ENCODE measurements at regions not wholly inside any gene's neighbourhood (a gene's known extent, or its start where the extent isn't known, plus 50 kb on each side); places are given as distances from the start of the nearest gene placed in this dataset.

DNA sequence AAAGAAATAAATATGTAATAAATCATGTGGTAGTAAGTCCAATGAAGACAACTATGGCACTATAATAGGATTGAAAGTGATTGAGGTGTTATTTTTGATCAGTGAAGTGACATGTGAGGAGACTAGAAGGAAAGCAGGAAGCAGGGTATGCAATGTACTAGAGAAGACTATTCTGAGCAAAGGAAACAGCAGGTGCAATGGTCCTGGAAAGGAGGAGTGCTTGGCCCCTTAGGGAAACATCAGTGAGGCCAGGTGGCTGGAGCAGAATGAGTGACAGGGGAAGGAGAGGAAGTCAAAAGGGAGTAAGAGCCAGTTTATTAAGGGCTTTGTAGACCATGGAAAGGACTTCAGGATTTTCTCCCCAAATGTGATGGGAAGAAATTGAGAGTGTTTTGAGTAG lies 207.6 kb upstream of the HCCS start:
- DNase-seq = no peak

DNA sequence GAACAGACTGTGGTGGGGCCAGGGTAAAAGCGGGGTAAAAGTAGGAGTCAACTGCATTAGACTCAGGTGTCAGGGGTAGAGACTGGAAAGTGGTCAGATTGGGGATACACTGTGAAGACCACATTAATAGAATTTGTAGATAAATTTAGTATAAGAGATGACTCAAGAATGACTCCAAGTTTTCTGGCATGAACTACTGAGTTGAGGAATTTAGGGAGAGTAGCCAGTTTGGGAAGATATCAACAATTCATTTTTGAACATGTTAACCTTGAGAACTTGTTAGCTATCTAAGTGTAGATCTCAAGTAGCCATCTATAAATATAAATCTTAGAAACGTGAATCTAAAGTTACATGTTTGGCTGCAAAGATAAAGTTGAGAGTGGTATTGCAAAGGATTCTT lies 206.9 kb upstream of the HCCS start:
- no peak for DNase-seq

DNA sequence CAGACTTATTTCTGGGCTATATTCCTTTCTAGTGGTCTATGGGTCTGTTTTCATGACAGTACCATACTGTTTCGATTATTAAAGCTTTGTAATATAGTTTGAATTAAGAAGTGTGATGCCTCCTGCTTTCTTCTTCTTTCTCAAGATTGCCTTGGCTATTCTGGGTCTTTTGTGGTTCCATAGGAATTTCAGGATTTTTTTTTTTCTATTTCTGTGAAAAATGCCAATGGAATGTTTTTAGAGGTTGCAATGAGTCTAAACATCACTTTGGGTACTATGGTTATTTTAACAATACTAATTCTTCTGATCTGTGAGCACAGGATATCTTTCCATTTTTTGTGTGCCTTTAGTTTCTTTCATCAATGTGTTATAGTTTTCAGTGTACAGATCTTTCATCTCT lies 204.3 kb upstream of the HCCS start:
- no peak for DNase-seq

DNA sequence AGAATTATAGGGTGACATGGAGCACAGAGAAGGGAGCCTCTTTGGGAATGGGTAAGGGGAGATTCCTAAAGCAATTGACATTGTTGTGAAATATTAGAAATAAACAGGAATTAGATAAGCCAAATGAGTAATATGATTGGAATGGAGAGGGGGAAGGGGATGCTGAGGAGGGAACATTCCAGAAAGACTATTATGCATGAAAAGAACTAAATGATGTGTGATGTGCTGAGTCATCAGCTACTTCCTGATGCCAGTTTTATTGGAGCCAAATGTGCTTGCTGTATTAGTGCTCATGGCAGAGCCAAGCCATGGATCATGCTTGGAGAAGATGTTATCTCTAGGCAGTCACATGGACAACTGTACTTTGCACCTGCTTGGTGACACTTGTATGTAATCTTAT lies 189.0 kb upstream of the HCCS start:
- no peak for DNase-seq

DNA sequence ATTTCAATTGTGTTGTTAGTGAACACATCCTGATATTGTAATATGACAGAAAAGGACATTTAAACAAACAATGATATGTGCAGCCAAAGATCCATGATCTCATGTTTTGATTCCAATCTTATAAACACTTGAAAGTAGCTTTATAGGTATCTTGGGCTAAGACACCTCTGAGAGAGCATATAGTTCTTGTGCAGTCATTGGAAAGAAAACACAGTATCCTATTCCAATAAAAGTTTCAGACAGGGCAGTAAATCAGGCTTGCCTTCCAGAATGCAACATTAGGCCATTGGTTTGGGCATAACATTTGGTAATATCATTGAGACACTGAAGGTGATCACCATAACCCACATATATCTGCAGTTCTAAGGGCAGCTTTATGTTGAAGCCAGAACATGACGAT lies 188.3 kb upstream of the HCCS start:
- no peak for DNase-seq

DNA sequence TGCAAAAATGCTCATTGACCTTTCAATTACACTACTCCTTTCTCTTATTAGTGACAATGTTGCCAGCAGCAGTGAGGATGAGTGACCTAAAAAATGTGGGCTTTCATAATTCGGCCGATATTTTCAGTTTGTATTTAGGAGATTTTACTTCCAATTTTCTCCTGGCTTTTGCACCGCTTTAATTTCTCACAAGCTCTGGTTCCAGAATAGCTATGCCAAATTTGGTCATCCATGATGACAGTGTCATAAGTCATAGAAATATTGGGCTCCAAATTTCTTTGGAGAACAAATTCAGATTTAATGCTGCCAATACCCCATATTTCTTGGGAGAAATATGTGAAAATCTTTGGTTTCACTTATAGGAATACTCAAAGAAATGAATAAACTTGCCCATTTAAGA lies 187.7 kb upstream of the HCCS start:
- DNase-seq = no peak

DNA sequence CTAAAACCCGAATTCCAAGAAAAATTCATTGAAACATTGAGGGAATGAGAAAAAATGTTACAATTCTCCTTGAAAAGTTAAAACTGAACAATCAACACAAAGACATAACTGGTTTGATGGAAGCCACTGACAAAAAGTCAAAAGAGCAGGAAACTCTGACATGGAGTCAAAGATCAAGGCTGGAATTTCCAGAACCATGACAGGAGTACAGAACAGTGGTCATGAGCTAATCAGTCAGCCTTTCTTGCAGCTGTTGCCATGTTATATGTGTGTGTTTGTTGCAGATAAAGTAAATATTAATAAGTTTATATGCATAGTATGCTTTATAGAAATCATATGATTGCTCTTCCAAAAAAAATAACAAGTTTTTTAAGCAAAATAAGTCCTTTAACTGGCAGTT lies 184.7 kb upstream of the HCCS start:
- no peak for DNase-seq

DNA sequence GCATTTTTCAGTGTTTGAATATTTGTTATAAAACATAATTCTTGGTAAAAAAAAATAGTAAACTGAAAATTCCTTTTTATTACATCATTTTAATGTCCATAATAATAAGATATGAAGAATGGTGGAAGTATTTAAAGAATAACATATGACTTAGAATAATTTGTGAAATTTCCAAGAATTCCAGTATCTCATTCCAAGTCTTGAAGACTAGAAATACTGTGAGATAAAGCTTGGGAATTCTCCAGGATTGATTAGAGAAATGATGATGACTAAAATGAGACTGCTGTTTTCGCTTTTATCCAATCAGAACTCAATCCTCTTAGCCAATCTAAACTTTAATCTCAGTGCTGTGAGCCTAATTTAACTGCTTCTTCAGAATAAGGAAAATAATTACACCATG lies 184.2 kb upstream of the HCCS start:
- DNase-seq = no peak

DNA sequence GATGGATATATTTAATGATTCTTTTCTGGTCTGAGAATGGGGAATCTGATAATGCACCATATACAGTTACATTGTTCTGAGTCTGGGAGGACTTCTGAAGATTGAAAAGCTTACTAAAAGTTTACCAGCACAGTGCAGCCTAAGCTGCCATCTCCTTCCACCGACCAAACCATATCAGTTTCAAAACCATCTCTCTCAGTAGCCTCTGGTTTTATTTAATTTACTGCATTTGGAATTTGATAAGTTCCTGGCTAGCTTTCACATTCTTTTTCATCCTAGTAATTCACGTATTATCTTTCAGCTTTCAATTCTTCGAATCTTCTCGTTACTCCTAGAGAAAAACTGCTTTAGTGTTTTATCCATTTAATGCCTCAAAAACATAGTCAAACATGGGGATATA lies 181.4 kb upstream of the HCCS start:
- DNase-seq = no peak

DNA sequence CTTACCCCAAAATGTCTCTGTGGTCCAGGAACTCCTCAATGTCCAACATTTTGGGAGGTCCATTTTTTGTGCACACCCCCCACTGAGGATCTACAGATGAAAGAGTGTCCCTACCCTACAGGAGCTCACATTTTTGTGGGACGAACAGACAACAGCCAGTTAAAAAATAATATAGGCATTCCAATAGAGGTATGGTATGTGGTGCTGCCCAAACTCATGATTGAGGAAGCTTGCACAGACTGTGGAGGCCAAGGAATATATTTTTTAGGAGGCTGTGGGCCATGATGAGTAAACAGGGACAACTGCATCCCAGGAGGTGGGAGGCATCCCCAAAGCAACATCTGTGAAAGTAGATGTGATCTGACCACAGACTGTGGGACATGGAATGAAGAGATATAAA lies 181.0 kb upstream of the HCCS start:
- DNase-seq = no peak

DNA sequence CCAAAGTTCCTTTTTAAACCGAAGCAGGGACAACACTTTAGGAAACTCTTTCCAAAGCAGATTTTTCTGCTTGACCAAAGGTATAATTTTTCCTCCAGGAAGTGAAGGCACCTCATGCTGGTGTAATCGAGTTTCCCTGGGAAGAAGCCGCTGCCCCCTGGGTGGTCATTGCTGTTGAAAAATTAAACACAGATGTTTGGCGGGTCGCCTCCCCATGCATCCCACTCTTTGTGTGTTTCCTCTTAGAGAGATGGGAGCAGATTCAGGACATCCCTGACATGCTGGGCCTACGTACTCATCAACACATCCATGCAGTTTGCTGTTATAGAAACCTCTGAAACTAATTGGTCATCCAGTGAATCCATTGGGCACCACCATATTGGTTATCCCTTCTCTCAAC lies 179.2 kb upstream of the HCCS start:
- DNase-seq = no peak

DNA sequence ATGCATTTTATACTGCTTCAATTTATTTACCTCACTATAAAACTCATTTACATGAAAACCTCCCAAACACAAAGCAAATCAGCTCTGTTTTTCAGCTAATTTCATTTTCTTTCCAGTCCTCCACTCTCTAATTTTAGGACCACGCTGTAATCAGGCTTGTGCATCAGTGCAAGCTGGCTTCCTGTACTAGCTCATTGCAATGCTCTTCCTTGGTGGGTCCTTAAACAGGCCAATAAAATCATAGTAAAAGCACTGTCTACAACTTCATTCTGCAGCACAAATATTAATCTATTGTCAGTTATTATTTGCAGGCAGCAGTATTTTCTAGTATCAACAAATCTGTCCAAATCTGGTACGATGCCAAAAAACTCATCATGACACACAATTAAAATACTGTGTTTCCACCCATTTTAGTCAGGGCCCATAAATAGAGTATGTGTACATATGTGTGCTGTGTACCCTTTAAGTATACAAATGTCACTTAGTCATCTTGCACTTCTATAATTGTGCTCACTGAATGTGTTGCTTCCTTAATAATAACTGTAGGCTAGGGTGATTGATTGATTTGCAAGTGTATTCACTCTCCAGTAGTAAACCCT lies 178.2 kb upstream of the HCCS start:
- no peak for DNase-seq

DNA sequence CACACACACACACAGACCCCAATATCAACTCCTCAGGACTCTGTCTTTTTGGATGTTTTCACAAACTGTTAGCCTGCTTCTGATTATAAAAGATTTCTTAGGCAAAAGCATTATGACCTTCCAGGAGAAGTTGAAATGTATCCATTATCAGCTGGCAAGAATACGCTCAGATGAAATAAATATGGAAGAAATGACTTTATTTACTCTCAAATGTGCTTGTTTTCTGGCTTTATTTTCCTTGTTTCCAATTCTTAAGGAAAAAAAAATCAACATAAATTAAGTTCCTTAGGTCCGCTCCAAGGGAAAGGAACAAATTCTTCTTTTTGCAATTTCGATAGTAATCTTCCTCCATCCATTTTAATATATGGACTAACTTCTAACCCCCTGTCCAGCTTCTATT lies 175.6 kb upstream of the HCCS start:
- no peak for DNase-seq

DNA sequence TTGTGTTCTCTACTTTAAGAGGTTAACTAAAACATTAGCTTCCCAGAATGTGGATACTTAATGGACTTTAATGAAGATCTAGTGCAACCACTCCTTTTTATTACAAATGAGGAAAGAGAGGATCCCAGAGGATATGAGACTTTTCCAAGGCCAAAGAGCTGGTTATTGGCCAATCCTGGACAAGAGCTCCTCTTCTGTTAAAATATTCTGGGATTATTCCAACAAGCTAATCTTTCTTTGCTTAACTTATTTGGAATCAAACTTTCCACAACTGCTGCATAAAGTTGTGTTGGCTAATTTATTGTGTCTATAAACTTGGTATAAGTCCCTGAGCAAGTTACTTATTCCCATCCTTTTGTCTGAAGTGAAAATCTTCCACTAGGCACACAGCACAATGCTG lies 174.2 kb upstream of the HCCS start:
- no peak for DNase-seq

DNA sequence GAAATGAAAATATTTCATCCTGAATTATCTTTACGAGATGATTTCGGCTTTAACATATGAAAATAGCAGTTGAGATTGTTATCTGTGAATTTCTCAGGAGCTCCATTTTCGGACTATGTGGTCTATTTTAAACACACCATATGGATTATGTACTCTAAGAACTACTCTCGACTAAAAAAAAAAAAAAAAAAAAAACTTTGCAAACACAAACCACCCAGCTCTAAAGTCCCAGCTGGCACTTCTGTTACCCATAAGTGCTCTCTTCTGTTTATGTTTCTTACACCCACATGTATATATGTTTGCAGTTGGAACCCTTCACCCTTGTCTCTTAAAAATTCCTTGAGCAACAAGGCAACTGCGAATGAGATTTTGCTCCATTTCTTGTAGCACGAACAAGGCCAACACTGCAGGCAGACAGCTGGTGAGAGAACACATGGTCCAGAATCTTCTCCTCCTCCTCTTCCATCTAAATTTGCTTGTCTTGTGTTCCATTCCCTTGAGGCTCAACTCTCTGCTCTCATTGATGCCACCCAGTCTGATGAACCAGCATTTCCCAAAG lies 172.7 kb upstream of the HCCS start:
- no peak for DNase-seq

DNA sequence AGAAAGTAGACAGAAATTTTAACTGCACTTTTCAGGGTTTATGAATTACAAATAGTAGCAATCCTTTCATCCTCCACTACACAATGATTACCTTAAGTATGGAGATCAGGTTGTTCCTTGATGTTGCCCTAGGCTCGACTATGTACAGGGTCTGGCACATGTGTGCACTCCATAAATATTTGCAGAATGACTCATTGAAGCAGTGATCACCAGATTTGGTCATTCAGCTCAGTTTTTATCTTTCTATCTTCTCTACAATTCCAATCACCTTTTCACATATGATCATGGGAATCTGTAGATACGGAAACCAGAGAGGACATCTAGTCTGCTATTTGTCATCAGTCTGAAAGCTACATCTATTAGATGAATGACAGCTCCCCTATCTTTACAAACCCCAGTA lies 171.7 kb upstream of the HCCS start:
- DNase-seq = no peak

DNA sequence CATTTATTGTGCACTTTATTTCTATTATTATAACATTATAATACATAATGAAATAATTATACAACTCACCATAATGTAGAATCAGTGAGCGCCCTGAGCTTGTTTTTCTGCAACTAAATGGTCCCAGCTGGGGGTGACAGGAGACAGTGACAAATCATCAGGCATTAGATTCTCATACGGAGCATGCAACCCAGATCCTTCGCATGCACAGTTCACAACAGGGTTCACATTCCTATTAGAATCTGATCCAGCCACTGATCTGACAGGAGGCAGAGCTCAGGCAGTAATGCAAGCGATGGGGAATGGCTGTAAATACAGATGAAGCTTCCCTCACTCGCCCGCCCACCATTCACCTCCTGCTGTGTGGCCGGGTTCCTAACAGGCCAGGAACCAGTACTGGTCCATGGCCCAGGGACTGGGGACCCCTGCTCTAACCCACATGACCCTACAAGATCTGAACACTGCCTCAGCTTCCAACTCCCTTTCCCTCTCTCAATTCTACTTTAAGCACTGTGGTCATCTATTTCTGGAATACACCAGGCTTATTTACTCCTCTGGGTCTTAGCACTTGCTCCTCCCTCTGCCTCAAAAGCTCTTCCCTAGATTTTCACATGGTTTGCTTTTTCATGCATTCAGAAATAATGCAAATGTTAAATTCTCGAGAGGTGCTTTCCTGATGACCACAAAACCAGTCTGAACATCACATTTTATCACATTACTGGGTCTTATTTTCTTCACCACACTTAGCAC lies 166.8 kb upstream of the HCCS start:
- no peak for DNase-seq

DNA sequence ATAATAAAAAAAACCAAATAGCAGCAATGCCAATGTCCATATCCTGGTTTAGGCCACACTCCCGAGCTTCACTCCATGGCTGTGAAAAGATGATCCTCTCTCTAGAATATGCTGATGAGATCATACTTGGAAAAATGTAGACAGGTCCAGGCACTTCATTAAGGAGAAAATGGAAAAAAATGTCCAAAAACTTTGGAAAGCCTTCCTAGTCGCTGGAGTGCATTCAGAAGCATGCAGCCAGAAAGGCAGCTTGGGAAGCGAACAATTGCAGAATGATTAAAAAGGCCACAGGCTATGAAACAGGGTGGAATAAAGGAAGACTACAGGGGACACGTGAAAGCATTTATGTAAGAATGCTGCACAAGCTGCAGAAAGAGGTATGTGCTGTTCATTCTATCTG lies 165.6 kb upstream of the HCCS start:
- no peak for DNase-seq

DNA sequence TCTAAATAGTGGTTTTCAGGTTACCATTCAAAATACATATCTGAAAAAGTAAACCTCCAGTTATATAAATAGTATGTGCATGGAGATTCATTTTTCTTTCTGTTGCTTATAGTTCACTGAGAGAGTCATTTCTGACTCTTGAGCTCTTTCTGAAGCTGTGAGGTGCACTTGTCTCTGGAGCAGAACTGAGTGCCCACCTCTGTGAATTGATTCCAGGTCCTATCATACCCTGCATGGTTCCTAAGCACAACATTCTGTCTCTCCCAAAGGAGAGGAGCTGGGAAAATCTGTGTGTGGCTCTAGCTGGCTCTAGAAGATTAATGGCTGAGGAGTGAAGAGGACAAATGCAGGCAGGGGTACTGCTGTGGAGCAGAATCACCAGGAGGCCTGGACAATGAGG lies 161.6 kb upstream of the HCCS start:
- DNase-seq = no peak

DNA sequence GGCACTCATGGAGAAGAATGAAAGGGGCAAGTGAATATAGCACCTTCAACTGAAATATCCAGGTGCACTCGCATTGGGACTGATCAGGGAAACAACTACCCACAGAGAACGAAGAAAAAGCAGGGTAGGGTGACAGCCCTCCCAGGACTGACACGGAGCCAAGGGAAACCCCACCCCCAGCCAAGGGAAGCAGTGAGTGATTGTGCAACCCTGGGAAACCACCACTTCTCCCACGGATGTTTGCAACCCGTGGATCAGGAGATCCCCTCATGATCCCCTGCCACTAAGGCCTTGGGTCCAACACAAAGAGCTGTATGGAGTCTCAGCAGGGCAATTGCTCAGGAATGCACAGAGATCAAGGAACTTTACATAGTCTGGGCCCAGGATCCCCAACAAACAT lies 158.5 kb upstream of the HCCS start:
- DNase-seq = no peak

DNA sequence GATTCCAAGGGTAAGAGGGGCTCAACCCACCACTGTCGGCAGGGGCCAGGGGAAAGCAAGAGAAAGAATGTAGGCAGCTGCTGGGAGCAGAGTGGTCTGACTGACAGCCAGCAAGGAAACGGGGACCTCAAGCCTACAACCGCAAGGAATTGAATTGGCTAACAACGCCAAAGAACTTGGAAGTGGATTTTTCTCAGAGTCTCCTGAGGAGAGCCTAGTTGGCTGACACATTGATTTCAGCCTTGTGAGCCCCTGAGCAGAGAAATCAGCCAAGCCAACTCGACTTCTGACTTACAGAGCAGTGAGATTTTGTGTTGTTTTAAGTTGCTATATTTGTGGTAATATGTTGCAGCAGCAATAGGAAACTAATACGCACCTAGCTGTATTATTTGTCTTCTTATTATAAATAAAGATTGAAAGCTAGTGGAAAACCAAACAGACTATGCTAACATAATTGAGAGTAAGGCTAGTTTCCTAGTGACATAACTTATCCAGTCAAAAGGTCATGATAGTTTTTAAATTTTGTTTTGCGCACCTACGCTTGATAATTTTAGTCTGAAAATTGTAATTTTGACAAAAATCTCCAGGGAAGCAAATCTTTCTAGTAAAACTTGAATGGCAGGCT lies 145.8 kb upstream of the HCCS start:
- DNase-seq = no peak

DNA sequence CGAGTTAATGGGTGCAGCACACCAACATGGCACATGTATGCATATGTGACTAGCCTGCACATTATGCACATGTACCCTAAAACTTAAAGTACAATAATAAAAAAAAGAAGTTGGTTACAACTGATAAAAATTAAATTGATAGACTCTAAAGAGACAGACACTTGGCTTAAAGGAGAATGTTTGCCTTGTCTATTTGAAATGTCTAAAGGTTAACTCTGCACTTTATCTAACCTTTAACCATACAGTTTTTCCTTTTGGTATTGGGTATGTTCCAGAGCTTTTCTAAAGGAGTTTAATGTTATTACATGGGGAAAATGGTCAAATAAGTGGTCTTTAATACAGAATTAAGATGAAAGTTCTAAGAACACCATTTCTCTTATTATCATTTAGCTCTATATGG lies 145.1 kb upstream of the HCCS start:
- DNase-seq = no peak

DNA sequence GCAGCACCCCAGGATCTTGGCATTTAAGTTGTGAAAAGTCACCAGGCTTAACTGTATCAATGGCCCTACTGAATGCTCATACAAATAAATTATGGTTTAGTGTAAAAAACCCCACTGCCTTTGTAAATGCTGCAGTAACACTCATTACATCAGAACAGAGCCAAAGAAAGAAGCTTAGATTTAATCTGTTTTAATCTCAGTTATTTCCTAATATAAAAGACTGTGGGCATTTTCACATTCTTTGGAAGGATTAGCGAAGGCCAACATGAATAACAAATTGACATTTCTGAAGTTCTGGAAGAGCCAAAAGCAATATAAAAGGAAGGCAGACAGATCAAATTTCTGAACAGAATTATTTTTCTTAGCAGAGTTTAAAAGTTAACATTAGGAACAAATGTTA lies 140.0 kb upstream of the HCCS start:
- no peak for DNase-seq

DNA sequence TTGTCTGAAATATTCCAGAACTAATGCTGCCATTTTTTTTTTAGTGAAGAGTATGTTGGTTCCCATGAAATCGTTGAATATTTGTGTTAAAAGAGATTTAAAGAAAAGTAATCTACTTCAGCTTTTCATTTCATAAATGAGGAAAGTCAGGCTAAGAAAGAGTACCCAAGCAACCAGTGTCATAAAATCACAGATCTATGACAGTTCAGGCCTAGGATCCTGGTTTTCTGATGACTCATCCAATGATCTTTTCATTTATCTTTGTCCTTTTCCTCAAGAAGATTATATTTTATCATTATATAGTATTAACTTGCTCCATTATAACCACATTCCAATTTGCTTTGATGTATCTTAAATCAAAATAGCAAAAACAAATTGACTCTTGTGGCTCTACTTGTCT lies 139.4 kb upstream of the HCCS start:
- no peak for DNase-seq

DNA sequence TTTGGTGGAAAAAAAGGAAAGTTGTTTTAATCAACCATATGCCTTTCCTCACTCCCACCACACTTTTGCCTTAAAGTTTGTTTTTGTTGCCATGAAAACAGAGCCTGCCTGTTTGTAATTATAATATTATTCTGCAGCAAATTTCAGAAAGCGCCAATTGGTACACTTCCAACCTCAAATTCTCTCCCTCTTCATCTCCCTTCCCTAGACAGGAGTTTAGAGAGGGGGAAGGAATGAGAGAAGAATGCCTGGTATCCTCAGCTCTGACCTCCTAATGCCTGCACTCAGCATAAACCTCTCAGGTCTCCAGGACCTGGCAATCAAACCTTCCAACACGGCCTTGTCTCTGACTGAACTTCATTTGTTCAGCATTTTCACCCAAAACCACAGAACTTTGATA lies 138.4 kb upstream of the HCCS start:
- no peak for DNase-seq

All from cerebellar nuclear complex (tissue), 1 donor.